Tibial artery (tissue), 4 donors: ENCODE measurements at regions not wholly inside any gene's neighbourhood (a gene's known extent, or its start where the extent isn't known, plus 50 kb on each side); places are given as distances from the start of the nearest gene placed in this dataset.

Experiments used
- DNase-seq, 2 donors: peaks; one replicate each; pipeline ENCODE4 v3.0.0-alpha.2; 2019
- H3K27ac ChIP-seq, 2 donors: fragments of 200-600 bp; sonication (generic) in 1 of 2; 1 replicate in 1 of 2; 2 replicates in 1 of 2; pipeline ENCODE4 v1.5.1; 2018 to 2019; ENCODE audit warnings: mild to moderate bottlenecking in 1 of 2
- H3K27me3 ChIP-seq, 2 donors: fragments of 200-600 bp; sonication (generic) in 1 of 2; one replicate each; pipeline versions ENCODE4 v1.5.1 to v1.6.0; 2016 to 2019
- H3K36me3 ChIP-seq, 3 donors: fragments of 200-600 bp; sonication (generic) in 2 of 3; one replicate each; pipeline ENCODE4 v1.5.1; 2016 to 2019; ENCODE audit warnings: mild to moderate bottlenecking in 2 of 3
- H3K4me1 ChIP-seq, 4 donors: fragments of 200-600 bp; sonication (generic) in 2 of 4; 1 replicate in 3 of 4; 2 replicates in 1 of 4; pipeline ENCODE4 v1.5.1; 2016 to 2019
- H3K4me3 ChIP-seq, 2 donors: fragments of 200-600 bp; sonication (generic) in 1 of 2; 1 replicate in 1 of 2; 2 replicates in 1 of 2; pipeline ENCODE4 v1.5.1; 2018 to 2019; ENCODE audit warnings: mild to moderate bottlenecking in 2 of 2
- H3K9me3 ChIP-seq, 3 donors: fragments of 200-600 bp; sonication (generic) in 1 of 3; one replicate each; pipeline ENCODE4 v1.5.1; 2016 to 2019
- CTCF ChIP-seq, 2 experiments: fragments of 200-600 bp in 1 of 2; fragments of 450-650 bp in 1 of 2; IDR thresholded peaks; one replicate each; pipeline ENCODE4 v1.5.1; 2017 to 2019; ENCODE audit warnings: antibody characterized with exemption in 2 of 2, mild to moderate bottlenecking in 1 of 2, moderate library complexity in 1 of 2
- intact Hi-C: fragments of 100-400 bp; cut with DNase I; formaldehyde crosslinking; loops from one replicate; pipeline ENCODE4 v1.15.0; 2023; ENCODE audit warnings: low total_unique reads

GRCh38 chr4:42786350-42787078 lies 106.0 kb upstream of the GRXCR1 start:
- DNase-seq, result no peak
- Histone ChIP-seq H3K36me3 (no peaks in the 10 kb centered on the region), H3K4me3 (no peak overlapping the region), H3K9me3 (no peaks in the 10 kb centered on the region), H3K4me1 (no peaks in the 10 kb centered on the region), H3K27ac (no peak overlapping the region), H3K27me3 (no peaks in the 10 kb centered on the region)
- intact Hi-C loops, result no loop called here
- TF ChIP-seq CTCF (IDR thresholded peaks at IDR 0.05), result no peak

DNA sequence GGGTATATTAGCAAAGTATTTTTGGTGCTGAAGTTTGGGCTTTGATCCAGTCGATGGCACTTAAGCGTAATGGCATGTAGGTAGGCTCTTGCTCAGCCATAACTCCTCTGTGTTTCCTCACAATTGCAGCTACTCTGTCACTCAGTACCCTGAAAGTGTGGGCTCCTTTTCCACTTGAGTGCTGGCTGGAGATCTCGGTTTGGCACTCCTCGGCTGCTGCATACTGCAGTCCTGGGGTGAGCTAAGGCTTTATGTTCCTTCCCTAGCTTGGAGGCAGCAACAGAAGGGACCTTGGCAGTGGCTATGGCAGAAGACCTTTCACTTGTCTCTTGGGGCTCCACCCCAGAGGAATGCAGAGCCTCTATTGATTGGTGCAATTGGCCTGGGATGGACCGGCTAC lies 106.7 kb upstream of the GRXCR1 start:
- no peaks in the 10 kb centered on the region for H3K27me3 ChIP-seq
- H3K9me3 ChIP-seq, result no peaks in the 10 kb centered on the region
- H3K4me1 ChIP-seq, result no peaks in the 10 kb centered on the region
- TF ChIP-seq CTCF (IDR thresholded peaks at IDR 0.05), result no peak
- intact Hi-C loops, result no loop called here
- no peak overlapping the region for H3K27ac ChIP-seq
- no peaks in the 10 kb centered on the region for H3K36me3 ChIP-seq
- H3K4me3 ChIP-seq, result no peak overlapping the region
- no peak for DNase-seq

GRCh38 chr4:42781315-42781714 lies 111.2 kb upstream of the GRXCR1 start:
- no peaks in the 10 kb centered on the region for H3K36me3 ChIP-seq
- no peak for DNase-seq
- no peaks in the 10 kb centered on the region for H3K27me3 ChIP-seq
- H3K4me3 ChIP-seq, result no peak overlapping the region
- H3K27ac ChIP-seq, result no peak overlapping the region
- no peaks in the 10 kb centered on the region for H3K4me1 ChIP-seq
- TF ChIP-seq CTCF (IDR thresholded peaks at IDR 0.05), result no peak
- H3K9me3 ChIP-seq, result no peaks in the 10 kb centered on the region
- intact Hi-C loops, result no loop called here

- H3K36me3 ChIP-seq, result no peaks in the 10 kb centered on the region
- no peaks in the 10 kb centered on the region for H3K9me3 ChIP-seq
Measured at GRCh38 chr4:42778349-42778748, 114.2 kb upstream of the GRXCR1 start.

DNA sequence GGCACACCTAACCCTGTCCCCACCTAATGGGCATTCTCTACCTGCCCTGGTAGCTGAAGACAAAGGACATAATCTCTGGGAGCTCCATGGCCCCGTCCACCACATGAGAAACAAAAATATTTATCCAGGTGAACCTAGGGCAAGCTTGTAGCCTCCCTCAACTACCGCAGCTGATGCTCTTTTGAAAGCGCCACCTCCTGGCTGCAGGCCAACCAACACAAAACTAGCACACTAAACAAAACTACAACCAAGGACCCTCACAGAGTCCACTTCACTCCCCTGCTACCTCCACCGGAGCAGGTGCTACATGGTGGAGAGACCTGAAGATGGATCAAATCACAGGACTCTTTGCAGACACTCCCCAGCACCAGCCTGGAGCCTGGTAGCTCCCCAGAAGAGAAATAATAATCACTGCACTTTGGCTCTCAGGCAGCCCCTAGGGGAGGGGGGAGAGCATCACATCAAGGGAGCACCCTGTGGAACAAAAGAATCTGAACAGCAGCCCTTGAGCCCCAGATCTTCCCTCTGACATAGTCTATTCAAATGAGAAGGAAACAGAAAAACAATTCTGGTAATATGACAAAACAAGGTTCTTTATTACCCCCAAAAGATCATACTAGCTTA lies 111.3 kb upstream of the ATP8A1 start:
- DNase-seq, result no peak
- TF ChIP-seq CTCF (IDR thresholded peaks at IDR 0.05), result no peak
- H3K27me3 ChIP-seq, result no peaks in the 10 kb centered on the region
- H3K27ac ChIP-seq, result no peak overlapping the region
- H3K9me3 ChIP-seq, result no peaks in the 10 kb centered on the region
- intact Hi-C loops, result no loop called here
- H3K4me3 ChIP-seq, result no peak overlapping the region
- no peaks in the 10 kb centered on the region for H3K36me3 ChIP-seq
- no peaks in the 10 kb centered on the region for H3K4me1 ChIP-seq

More at GRCh38 chr4:42778349-42778748, 114.2 kb upstream of the GRXCR1 start:
- H3K4me3 ChIP-seq, result no peak overlapping the region
- no peak for TF ChIP-seq CTCF (IDR thresholded peaks at IDR 0.05)
- no peak overlapping the region for H3K27ac ChIP-seq
- intact Hi-C loops, result no loop called here
- no peaks in the 10 kb centered on the region for H3K27me3 ChIP-seq
- DNase-seq, result no peak
- H3K4me1 ChIP-seq, result no peaks in the 10 kb centered on the region
